ENCODE measurements at regions not wholly inside any gene's neighbourhood (a gene's known extent, or its start where the extent isn't known, plus 50 kb on each side); places are given as distances from the start of the nearest gene placed in this dataset.

- intact Hi-C loops (cut with micrococcal nuclease; ENCODE audit: unreplicated experiment): no loop called here
- Histone ChIP-seq H3K27ac (ENCODE audit: control insufficient read depth, insufficient read depth) (no peak overlapping the region), H4K20me1 (ENCODE audit: control insufficient read depth, insufficient read depth) (no peaks in the 10 kb centered on the region), H3K79me2 (ENCODE audit: control insufficient read depth, insufficient read depth, low read length) (no peaks in the 10 kb centered on the region), H3K9me3 (replicated peaks; ENCODE audit: control insufficient read depth, insufficient read depth, low read length) (no peaks in the 10 kb centered on the region), H3K4me3 (no peak overlapping the region), H3K4me1 (ENCODE audit: control insufficient read depth, insufficient read depth, low read length) (no peaks in the 10 kb centered on the region), H3K27me3 (replicated peaks in 1 of 2; ENCODE audit: control insufficient read depth in 2 of 2, insufficient read depth in 2 of 2, low read length in 1 of 2) (no peaks in the 10 kb centered on the region; a peak in 2 of 4 replicates), H3K9ac (ENCODE audit: control insufficient read depth, insufficient read depth, low read length) (no peak overlapping the region), H2AFZ (ENCODE audit: control insufficient read depth, low read depth, low read length) (no peak overlapping the region), H3K36me3 (ENCODE audit: control insufficient read depth in 2 of 2, insufficient read depth in 2 of 2, low read length in 1 of 2) (no peaks in the 10 kb centered on the region), H3K4me2 (ENCODE audit: control insufficient read depth, insufficient read depth) (no peak overlapping the region)
- WGBS (ENCODE audit: insufficient coverage, insufficient replicate concordance, low lambda C conversion rate, missing lambda C conversion rate): 44% methylated on average over 4 of the region's 4 CpGs
- ChIA-PET CTCF (no interaction called here), RAD21 (ENCODE audit: unreplicated experiment) (no interaction called here), POLR2A (no interaction called here), SMC1A (ENCODE audit: uncharacterized antibody, unreplicated experiment) (no interaction called here)
- in situ Hi-C loops (cut with MboI): no loop called here
- FAIRE-seq (no peak), DNase-seq (ENCODE audit: low read depth, low spot score) (no peak), ATAC-seq (no peak)
- TF ChIP-seq FOXM1 (IDR thresholded peaks at IDR 0.05; ENCODE audit: low read depth, low read length): no peak
- no peak for TF ChIP-seq KAT2A (conservative IDR thresholded peaks at IDR 0.05; ENCODE audit: control insufficient read depth, low read depth, low read length)
- no peak for TF ChIP-seq TCF12 (IDR thresholded peaks at IDR 0.05; ENCODE audit: low read depth, low read length)
- no peak for TF ChIP-seq E2F8 (IDR thresholded peaks at IDR 0.05; ENCODE audit: low read depth, partially characterized antibody)
- TF ChIP-seq SMARCA5 (IDR thresholded peaks at IDR 0.05): no peak
- TF ChIP-seq NR2C1 (IDR thresholded peaks at IDR 0.05): no peak
- no peak for TF ChIP-seq TARDBP (IDR thresholded peaks at IDR 0.05; ENCODE audit: borderline replicate concordance)
- no peak for TF ChIP-seq HDGF (IDR thresholded peaks at IDR 0.05)
- TF ChIP-seq ASH2L (IDR thresholded peaks at IDR 0.05; ENCODE audit: borderline replicate concordance, low read depth): no peak
- TF ChIP-seq EP300 (IDR thresholded peaks at IDR 0.05; ENCODE audit: borderline replicate concordance in 1 of 2, control insufficient read depth in 1 of 2, low read depth in 2 of 2, low read length in 2 of 2): no peak
- no peak for TF ChIP-seq SUZ12 (IDR thresholded peaks at IDR 0.05; ENCODE audit: unreplicated experiment)
- no TSS peak for BruUV-seq (replicated peaks)
These were observed 333.4 kb upstream of the THRB start for GRCh38 chr3:24828011-24828410.

Data from GM12878 (cell line).